HG02588 (cell line): ENCODE measurements at regions not wholly inside any gene's neighbourhood (a gene's known extent, or its start where the extent isn't known, plus 50 kb on each side); places are given as distances from the start of the nearest gene placed in this dataset.
"Not testable (repeated sequence)": the region's sequence is repeated elsewhere in the genome, so short reads cannot be mapped to it uniquely, and the experiment has no call there.

Experiments used
- ATAC-seq: cut with Tn5 transposase; IDR thresholded peaks from one replicate; pipeline ENCODE4 v1.9.1; 2021; ENCODE audit warnings: mild to moderate bottlenecking, moderate library complexity; ENCODE audit not compliant: unreplicated experiment

GRCh38 chr3:82521657-82522056 lies 760.2 kb upstream of the GBE1 start:
- ATAC-seq = no peak

GRCh38 chr3:82520846-82521245 lies 759.4 kb upstream of the GBE1 start:
- ATAC-seq = no peak

GRCh38 chr3:82509951-82510603 lies 748.6 kb upstream of the GBE1 start:
- ATAC-seq = no peak

GRCh38 chr3:82509106-82509842 lies 747.8 kb upstream of the GBE1 start:
- no peak for ATAC-seq

GRCh38 chr3:82506204-82506603 lies 744.8 kb upstream of the GBE1 start:
- no peak for ATAC-seq

GRCh38 chr3:82505079-82505756 lies 743.8 kb upstream of the GBE1 start:
- no peak for ATAC-seq

GRCh38 chr3:82498186-82498585 lies 736.7 kb upstream of the GBE1 start:
- ATAC-seq = no peak

GRCh38 chr3:82496890-82497560 lies 735.6 kb upstream of the GBE1 start:
- no peak for ATAC-seq

GRCh38 chr3:82495655-82496054 lies 734.2 kb upstream of the GBE1 start:
- ATAC-seq = no peak

- ATAC-seq = no peak
Observed at GRCh38 chr3:82494977-82495489, 733.6 kb upstream of the GBE1 start.

- ATAC-seq = no peak
Observed at GRCh38 chr3:82493858-82494257, 732.4 kb upstream of the GBE1 start.

GRCh38 chr3:82475306-82475705 lies 713.9 kb upstream of the GBE1 start:
- ATAC-seq = no peak

- ATAC-seq = no peak
Observed at GRCh38 chr3:82474711-82475110, 713.3 kb upstream of the GBE1 start.

- ATAC-seq = no peak
Observed at GRCh38 chr3:82473864-82474541, 712.6 kb upstream of the GBE1 start.

- ATAC-seq = no peak
Observed at GRCh38 chr3:82467051-82467450, 705.6 kb upstream of the GBE1 start.

- no peak for ATAC-seq
Observed at GRCh38 chr3:82462977-82463376, 701.5 kb upstream of the GBE1 start.

GRCh38 chr3:82461049-82461889 lies 699.8 kb upstream of the GBE1 start:
- ATAC-seq = no peak

GRCh38 chr3:82448320-82448719 lies 686.9 kb upstream of the GBE1 start:
- no peak for ATAC-seq

- not testable (repeated sequence) for ATAC-seq
Observed at GRCh38 chr3:82428821-82429220, 667.4 kb upstream of the GBE1 start.

- no peak for ATAC-seq
Observed at GRCh38 chr3:82424031-82424339, 662.5 kb upstream of the GBE1 start.
